ENCODE measurements at regions not wholly inside any gene's neighbourhood (a gene's known extent, or its start where the extent isn't known, plus 50 kb on each side); places are given as distances from the start of the nearest gene placed in this dataset.

DNA sequence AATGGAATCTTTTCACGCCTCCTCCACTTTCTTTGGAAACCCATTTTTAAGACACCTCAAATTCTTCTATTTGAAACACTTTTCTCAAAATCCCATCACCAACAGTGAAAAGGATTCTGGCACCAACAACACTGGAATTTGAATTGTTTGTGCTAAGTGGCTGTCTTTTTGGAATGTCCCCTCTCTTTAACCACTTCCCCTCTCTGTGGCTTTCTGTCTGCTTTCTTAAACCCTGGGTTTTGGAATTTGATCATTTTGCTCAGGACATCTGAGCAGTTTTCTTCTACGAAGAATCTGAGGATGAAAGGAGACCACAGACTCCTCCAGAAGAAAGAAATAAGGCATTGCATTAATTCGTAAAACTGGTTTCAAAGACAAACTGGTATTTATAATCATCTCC, 89.0 kb downstream of the MXRA5 start:
- TF ChIP-seq POLR2A (IDR thresholded peaks at IDR 0.05), result no peak
- TF ChIP-seq, protein P1, sequence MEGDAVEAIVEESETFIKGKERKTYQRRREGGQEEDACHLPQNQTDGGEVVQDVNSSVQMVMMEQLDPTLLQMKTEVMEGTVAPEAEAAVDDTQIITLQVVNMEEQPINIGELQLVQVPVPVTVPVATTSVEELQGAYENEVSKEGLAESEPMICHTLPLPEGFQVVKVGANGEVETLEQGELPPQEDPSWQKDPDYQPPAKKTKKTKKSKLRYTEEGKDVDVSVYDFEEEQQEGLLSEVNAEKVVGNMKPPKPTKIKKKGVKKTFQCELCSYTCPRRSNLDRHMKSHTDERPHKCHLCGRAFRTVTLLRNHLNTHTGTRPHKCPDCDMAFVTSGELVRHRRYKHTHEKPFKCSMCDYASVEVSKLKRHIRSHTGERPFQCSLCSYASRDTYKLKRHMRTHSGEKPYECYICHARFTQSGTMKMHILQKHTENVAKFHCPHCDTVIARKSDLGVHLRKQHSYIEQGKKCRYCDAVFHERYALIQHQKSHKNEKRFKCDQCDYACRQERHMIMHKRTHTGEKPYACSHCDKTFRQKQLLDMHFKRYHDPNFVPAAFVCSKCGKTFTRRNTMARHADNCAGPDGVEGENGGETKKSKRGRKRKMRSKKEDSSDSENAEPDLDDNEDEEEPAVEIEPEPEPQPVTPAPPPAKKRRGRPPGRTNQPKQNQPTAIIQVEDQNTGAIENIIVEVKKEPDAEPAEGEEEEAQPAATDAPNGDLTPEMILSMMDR (IDR thresholded peaks at IDR 0.05), result no peak

All from right lobe of liver (tissue), 4 donors.